WTC11 (cell line): ENCODE measurements at regions not wholly inside any gene's neighbourhood (a gene's known extent, or its start where the extent isn't known, plus 50 kb on each side); places are given as distances from the start of the nearest gene placed in this dataset.

Experiments
- ATAC-seq: fragments of 200-7000 bp; cut with Tn5 transposase; 2 replicates; pipeline ENCODE4 v1.10.0; 2021; ENCODE audit warnings: mild to moderate bottlenecking, moderate library complexity
- CTCF ChIA-PET: fragments of 300-600 bp; sonication (Branson Sonifier 250); formaldehyde crosslinking; loops from one replicate; lab custom pipeline; 2021; ENCODE audit warnings: antibody characterized with exemption; lab: Charles Lee
- POLR2A ChIA-PET: fragments of 350-600 bp; sonication (Branson Sonifier 250); formaldehyde crosslinking; loops from one replicate; lab custom pipeline; 2021; ENCODE audit warnings: antibody characterized with exemption; lab: Charles Lee
- DNase-seq: peaks from one replicate; pipeline ENCODE4 v3.0.0; 2021; ENCODE audit warnings: low spot score
- H3K27ac Mint-ChIP-seq: 2 replicates; pipeline ENCODE4 v1.8.0; 2021; ENCODE audit warnings: mixed read lengths
- H3K27me3 Mint-ChIP-seq: 2 replicates; pipeline ENCODE4 v1.8.0; 2021; ENCODE audit warnings: low read depth, mild to moderate bottlenecking, moderate library complexity, mixed read lengths
- H3K36me3 Mint-ChIP-seq: 2 replicates; pipeline ENCODE4 v1.8.0; 2021; ENCODE audit warnings: mixed read lengths
- H3K4me1 Mint-ChIP-seq: 2 replicates; pipeline ENCODE4 v1.8.0; 2022; ENCODE audit warnings: mixed read lengths
- H3K4me3 Mint-ChIP-seq: 2 replicates; pipeline ENCODE4 v1.8.0; 2021; ENCODE audit warnings: mild to moderate bottlenecking, moderate library complexity, mixed read lengths
- H3K9me3 Mint-ChIP-seq: 2 replicates; pipeline ENCODE4 v1.8.0; 2021; ENCODE audit warnings: mixed read lengths
- EMX1 ChIP-seq: fragments of 250-450 bp; sonication (Bioruptor Pico); IDR thresholded peaks from 2 replicates; pipeline ENCODE4 v1.8.0; 2021; ENCODE audit warnings: mild to moderate bottlenecking
- FOXJ3 ChIP-seq: sonication (generic); formaldehyde crosslinking; IDR thresholded peaks from 2 replicates; pipeline ENCODE4 v1.9.0; 2021; ENCODE audit warnings: missing genetic modification reagents, mild to moderate bottlenecking, borderline replicate concordance
- FOXK1 ChIP-seq: sonication (generic); formaldehyde crosslinking; IDR thresholded peaks from 2 replicates; pipeline ENCODE4 v1.8.0; 2022; ENCODE audit warnings: mild to moderate bottlenecking, moderate library complexity, missing genetic modification reagents
- FOXP1 ChIP-seq: sonication (generic); formaldehyde crosslinking; IDR thresholded peaks from 2 replicates; pipeline ENCODE4 v1.8.0; 2022; ENCODE audit warnings: missing genetic modification reagents, mild to moderate bottlenecking, moderate library complexity, borderline replicate concordance
- FOXP4 ChIP-seq: sonication (generic); formaldehyde crosslinking; IDR thresholded peaks from 2 replicates; pipeline ENCODE4 v1.8.0; 2022; ENCODE audit warnings: mild to moderate bottlenecking, missing genetic modification reagents
- IRF1 ChIP-seq: sonication (generic); formaldehyde crosslinking; IDR thresholded peaks from 2 replicates; pipeline ENCODE4 v1.8.0; 2023; ENCODE audit warnings: missing genetic modification reagents
- JAZF1 ChIP-seq: fragments of 250-450 bp; sonication (Bioruptor Pico); IDR thresholded peaks from 2 replicates; pipeline ENCODE4 v1.9.0; 2021; ENCODE audit warnings: moderate library complexity, mild to moderate bottlenecking, inconsistent platforms
- NFYB ChIP-seq: sonication (generic); formaldehyde crosslinking; conservative IDR thresholded peaks from 2 replicates; pipeline ENCODE4 v1.8.0; 2022; ENCODE audit warnings: low read depth, missing genetic modification reagents
- RELA ChIP-seq: sonication (generic); formaldehyde crosslinking; IDR thresholded peaks from 2 replicates; pipeline ENCODE4 v1.8.1; 2022; ENCODE audit warnings: missing genetic modification reagents, mild to moderate bottlenecking, borderline replicate concordance
- STAT6 ChIP-seq: sonication (generic); formaldehyde crosslinking; conservative IDR thresholded peaks from 2 replicates; pipeline ENCODE4 v1.8.1; 2023; ENCODE audit warnings: mild to moderate bottlenecking, low read depth, missing genetic modification reagents, moderate library complexity
- TCF7 ChIP-seq: sonication (generic); formaldehyde crosslinking; IDR thresholded peaks from 2 replicates; pipeline ENCODE4 v1.8.0; 2022; ENCODE audit warnings: mild to moderate bottlenecking, low read depth, missing genetic modification reagents, moderate library complexity
- ZNF138 ChIP-seq: sonication (generic); formaldehyde crosslinking; conservative IDR thresholded peaks from 2 replicates; pipeline ENCODE4 v1.8.1; 2022; ENCODE audit warnings: mild to moderate bottlenecking, moderate library complexity, missing genetic modification reagents
- ZNF317 ChIP-seq: sonication (generic); formaldehyde crosslinking; IDR thresholded peaks from 2 replicates; pipeline ENCODE4 v1.8.1; 2023; ENCODE audit warnings: low read depth, mild to moderate bottlenecking, moderate library complexity, missing genetic modification reagents, borderline replicate concordance
- ZNF416 ChIP-seq: fragments of 250-450 bp; sonication (Bioruptor Pico); IDR thresholded peaks from 2 replicates; pipeline ENCODE4 v1.9.0; 2021; ENCODE audit warnings: mild to moderate bottlenecking, inconsistent platforms
- ZNF423 ChIP-seq: fragments of 250-450 bp; sonication (Bioruptor Pico); IDR thresholded peaks from 2 replicates; pipeline ENCODE4 v2.1.2; 2022; ENCODE audit warnings: mild to moderate bottlenecking, moderate library complexity
- TF ChIP-seq, protein P1 (sequence below): sonication (generic); formaldehyde crosslinking; IDR thresholded peaks from 2 replicates; pipeline ENCODE4 v1.8.0; 2022; ENCODE audit warnings: mild to moderate bottlenecking, missing genetic modification reagents
- TF ChIP-seq, protein P2 (sequence below): fragments of 250-450 bp; sonication (Bioruptor Pico); IDR thresholded peaks from 2 replicates; pipeline ENCODE4 v1.9.0; 2021; ENCODE audit warnings: mild to moderate bottlenecking, borderline replicate concordance
- TF ChIP-seq, protein P3 (sequence below): sonication (generic); formaldehyde crosslinking; IDR thresholded peaks from 2 replicates; pipeline ENCODE4 v1.8.1; 2022; ENCODE audit warnings: mild to moderate bottlenecking, moderate library complexity, missing genetic modification reagents

- TF ChIP-seq, protein P1, sequence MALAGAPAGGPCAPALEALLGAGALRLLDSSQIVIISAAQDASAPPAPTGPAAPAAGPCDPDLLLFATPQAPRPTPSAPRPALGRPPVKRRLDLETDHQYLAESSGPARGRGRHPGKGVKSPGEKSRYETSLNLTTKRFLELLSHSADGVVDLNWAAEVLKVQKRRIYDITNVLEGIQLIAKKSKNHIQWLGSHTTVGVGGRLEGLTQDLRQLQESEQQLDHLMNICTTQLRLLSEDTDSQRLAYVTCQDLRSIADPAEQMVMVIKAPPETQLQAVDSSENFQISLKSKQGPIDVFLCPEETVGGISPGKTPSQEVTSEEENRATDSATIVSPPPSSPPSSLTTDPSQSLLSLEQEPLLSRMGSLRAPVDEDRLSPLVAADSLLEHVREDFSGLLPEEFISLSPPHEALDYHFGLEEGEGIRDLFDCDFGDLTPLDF (CRISPR knock-in tag) = no peak
- TF ChIP-seq EMX1 = no peak
- TF ChIP-seq ZNF423 = no peak
- TF ChIP-seq FOXK1 (CRISPR knock-in tag) = no peak
- TF ChIP-seq, protein P2, sequence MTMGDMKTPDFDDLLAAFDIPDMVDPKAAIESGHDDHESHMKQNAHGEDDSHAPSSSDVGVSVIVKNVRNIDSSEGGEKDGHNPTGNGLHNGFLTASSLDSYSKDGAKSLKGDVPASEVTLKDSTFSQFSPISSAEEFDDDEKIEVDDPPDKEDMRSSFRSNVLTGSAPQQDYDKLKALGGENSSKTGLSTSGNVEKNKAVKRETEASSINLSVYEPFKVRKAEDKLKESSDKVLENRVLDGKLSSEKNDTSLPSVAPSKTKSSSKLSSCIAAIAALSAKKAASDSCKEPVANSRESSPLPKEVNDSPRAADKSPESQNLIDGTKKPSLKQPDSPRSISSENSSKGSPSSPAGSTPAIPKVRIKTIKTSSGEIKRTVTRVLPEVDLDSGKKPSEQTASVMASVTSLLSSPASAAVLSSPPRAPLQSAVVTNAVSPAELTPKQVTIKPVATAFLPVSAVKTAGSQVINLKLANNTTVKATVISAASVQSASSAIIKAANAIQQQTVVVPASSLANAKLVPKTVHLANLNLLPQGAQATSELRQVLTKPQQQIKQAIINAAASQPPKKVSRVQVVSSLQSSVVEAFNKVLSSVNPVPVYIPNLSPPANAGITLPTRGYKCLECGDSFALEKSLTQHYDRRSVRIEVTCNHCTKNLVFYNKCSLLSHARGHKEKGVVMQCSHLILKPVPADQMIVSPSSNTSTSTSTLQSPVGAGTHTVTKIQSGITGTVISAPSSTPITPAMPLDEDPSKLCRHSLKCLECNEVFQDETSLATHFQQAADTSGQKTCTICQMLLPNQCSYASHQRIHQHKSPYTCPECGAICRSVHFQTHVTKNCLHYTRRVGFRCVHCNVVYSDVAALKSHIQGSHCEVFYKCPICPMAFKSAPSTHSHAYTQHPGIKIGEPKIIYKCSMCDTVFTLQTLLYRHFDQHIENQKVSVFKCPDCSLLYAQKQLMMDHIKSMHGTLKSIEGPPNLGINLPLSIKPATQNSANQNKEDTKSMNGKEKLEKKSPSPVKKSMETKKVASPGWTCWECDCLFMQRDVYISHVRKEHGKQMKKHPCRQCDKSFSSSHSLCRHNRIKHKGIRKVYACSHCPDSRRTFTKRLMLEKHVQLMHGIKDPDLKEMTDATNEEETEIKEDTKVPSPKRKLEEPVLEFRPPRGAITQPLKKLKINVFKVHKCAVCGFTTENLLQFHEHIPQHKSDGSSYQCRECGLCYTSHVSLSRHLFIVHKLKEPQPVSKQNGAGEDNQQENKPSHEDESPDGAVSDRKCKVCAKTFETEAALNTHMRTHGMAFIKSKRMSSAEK (CRISPR knock-in tag) = no peak
- TF ChIP-seq IRF1 = no peak
- TF ChIP-seq ZNF138 = no peak
- TF ChIP-seq, all 79 proteins: peak for 0
Measured at GRCh38 chr2:240376739-240377138, 58.7 kb upstream of the GPC1 start (continued).

- Mint-ChIP-seq H3K27ac (no peak overlapping the region), H3K36me3 (no peaks in the 10 kb centered on the region), H3K4me3 (no peak overlapping the region), H3K9me3 (no peaks in the 10 kb centered on the region), H3K27me3 (no peaks in the 10 kb centered on the region), H3K4me1 (no peaks in the 10 kb centered on the region)
- ATAC-seq (no peak), DNase-seq (no peak)
- ChIA-PET CTCF (no interaction called here), POLR2A (no interaction called here)
- TF ChIP-seq TCF7 (CRISPR knock-in tag) = no peak
- no peak for TF ChIP-seq RELA
- no peak for TF ChIP-seq ZNF416 (CRISPR knock-in tag)
Measured at GRCh38 chr2:240377366-240377765, 58.1 kb upstream of the GPC1 start.

DNA sequence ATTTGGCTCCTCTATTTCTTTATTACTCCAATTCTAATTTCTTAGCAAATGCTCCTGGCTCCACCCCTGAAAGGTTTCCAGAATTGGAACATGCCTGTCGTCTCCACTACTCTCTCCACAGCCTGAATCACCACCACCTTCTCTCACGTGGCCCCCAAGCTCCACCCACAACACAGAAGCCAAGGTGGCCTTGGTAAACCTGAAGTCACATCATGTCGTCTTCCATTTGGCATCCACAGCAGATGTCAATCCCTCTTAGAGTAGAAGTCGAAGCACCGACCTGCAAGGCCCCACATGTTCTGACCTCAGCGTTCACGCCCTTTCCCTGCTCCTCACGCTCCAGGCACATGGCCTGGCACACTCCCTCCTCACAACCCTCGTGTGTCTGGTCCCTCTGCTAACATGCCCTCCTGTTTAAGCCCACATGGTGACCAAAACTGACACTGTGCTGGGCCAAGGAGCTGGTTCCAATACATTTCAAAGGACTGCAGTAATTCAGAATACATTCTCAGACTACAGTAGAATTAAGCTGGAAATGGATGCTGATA is 56.3 kb upstream of the GPC1 start:
- H3K4me3 Mint-ChIP-seq = no peak overlapping the region
- no peak overlapping the region for H3K27ac Mint-ChIP-seq
- DNase-seq (no peak), ATAC-seq (no peak)
- CTCF ChIA-PET = no interaction called here
- POLR2A ChIA-PET = no interaction called here
- H3K27me3 Mint-ChIP-seq = no peaks in the 10 kb centered on the region
- no peaks in the 10 kb centered on the region for H3K36me3 Mint-ChIP-seq
- TF ChIP-seq FOXP1 (CRISPR knock-in tag) = 0 out of 2 replicates have a peak, but pooled peaks have one; percentile 26
- TF ChIP-seq FOXJ3 (CRISPR knock-in tag) = no peak
- no peaks in the 10 kb centered on the region for H3K4me1 Mint-ChIP-seq
- H3K9me3 Mint-ChIP-seq = no peaks in the 10 kb centered on the region

- ChIA-PET POLR2A (no interaction called here), CTCF (no interaction called here)
- H3K36me3 Mint-ChIP-seq = no peaks in the 10 kb centered on the region
- H3K27me3 Mint-ChIP-seq = no peaks in the 10 kb centered on the region
- no peak overlapping the region for H3K4me3 Mint-ChIP-seq
- H3K4me1 Mint-ChIP-seq = no peaks in the 10 kb centered on the region
- H3K9me3 Mint-ChIP-seq = no peaks in the 10 kb centered on the region
- H3K27ac Mint-ChIP-seq = no peak overlapping the region
- DNase-seq (no peak), ATAC-seq (no peak)
- TF ChIP-seq, protein P3, sequence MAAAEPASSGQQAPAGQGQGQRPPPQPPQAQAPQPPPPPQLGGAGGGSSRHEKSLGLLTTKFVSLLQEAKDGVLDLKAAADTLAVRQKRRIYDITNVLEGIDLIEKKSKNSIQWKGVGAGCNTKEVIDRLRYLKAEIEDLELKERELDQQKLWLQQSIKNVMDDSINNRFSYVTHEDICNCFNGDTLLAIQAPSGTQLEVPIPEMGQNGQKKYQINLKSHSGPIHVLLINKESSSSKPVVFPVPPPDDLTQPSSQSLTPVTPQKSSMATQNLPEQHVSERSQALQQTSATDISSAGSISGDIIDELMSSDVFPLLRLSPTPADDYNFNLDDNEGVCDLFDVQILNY (CRISPR knock-in tag) = no peak
- TF ChIP-seq ZNF416 (CRISPR knock-in tag) (no peak), JAZF1 (CRISPR knock-in tag) (no peak), ZNF317 (CRISPR knock-in tag) (no peak), STAT6 (no peak), FOXP4 (CRISPR knock-in tag) (no peak), NFYB (CRISPR knock-in tag) (no peak)
Measured at GRCh38 chr2:240383099-240383758, 52.2 kb upstream of the GPC1 start.
